RWPE1 (cell line): ENCODE measurements at regions not wholly inside any gene's neighbourhood (a gene's known extent, or its start where the extent isn't known, plus 50 kb on each side); places are given as distances from the start of the nearest gene placed in this dataset.

Experiments used
- CTCF ChIA-PET: fragments of 350-600 bp; sonication (Branson Sonifier 250); formaldehyde crosslinking; extraction: SDS; loops from one replicate; lab custom pipeline; 2021; lab: Yijun Ruan, JAX
- POLR2A ChIA-PET: fragments of 400-600 bp; formaldehyde crosslinking; extraction: SDS; loops from one replicate; lab custom pipeline; 2020; ENCODE audit warnings: antibody characterized with exemption; ENCODE audit not compliant: low non-redundant PET; lab: Yijun Ruan, JAX
- DNase-seq: peaks from one replicate; pipeline ENCODE4 v3.0.0; 2012; ENCODE audit warnings: low spot score
- H3K27ac ChIP-seq: fragments of 450-650 bp; 2 replicates; pipeline ENCODE4 v1.5.1; 2017
- CTCF ChIP-seq: fragments of 450-650 bp; conservative IDR thresholded peaks from 2 replicates; pipeline ENCODE4 v1.5.1; 2017; ENCODE audit warnings: low read depth, mild to moderate bottlenecking

GRCh38 chr1:36737038-36737555 lies 254.4 kb upstream of the CSF3R start:
- TF ChIP-seq CTCF: no peak
- CTCF ChIA-PET: no interaction called here
- POLR2A ChIA-PET: no interaction called here
- DNase-seq: no peak
- no peak overlapping the region for H3K27ac ChIP-seq

GRCh38 chr1:36735939-36736730 lies 253.4 kb upstream of the CSF3R start:
- DNase-seq: no peak
- CTCF ChIA-PET: interaction anchor here (0.6 to 0.9 kb wide), 2 partner anchors 152 to 219 kb away, joined by 3 to 5 read pairs; no protein-coding TSS in a partner anchor
- no peak overlapping the region for H3K27ac ChIP-seq
- TF ChIP-seq CTCF: no peak
- POLR2A ChIA-PET: no interaction called here

- no peak for TF ChIP-seq CTCF
These were observed 252.7 kb upstream of the CSF3R start for GRCh38 chr1:36735436-36735835.

GRCh38 chr1:36734356-36734755 lies 251.6 kb upstream of the CSF3R start:
- H3K27ac ChIP-seq: no peak overlapping the region
- ChIA-PET POLR2A (no interaction called here), CTCF (no interaction called here)
- TF ChIP-seq CTCF: no peak
- DNase-seq: no peak

More at GRCh38 chr1:36735436-36735835, 252.7 kb upstream of the CSF3R start:
- POLR2A ChIA-PET: no interaction called here
- DNase-seq: no peak
- no peak overlapping the region for H3K27ac ChIP-seq
- CTCF ChIA-PET: no interaction called here

- ChIA-PET CTCF (interaction anchor here (0.7 kb wide), 1 partner anchor 48 kb away, joined by 3 read pairs; no protein-coding TSS in a partner anchor), POLR2A (no interaction called here)
- no peak for DNase-seq
- H3K27ac ChIP-seq: no peak overlapping the region
- TF ChIP-seq CTCF: no peak
These were observed 251.0 kb upstream of the CSF3R start for GRCh38 chr1:36733748-36734147.

GRCh38 chr1:36732015-36732356 lies 249.3 kb upstream of the CSF3R start:
- CTCF ChIA-PET: no interaction called here

More at GRCh38 chr1:36732015-36732356, 249.3 kb upstream of the CSF3R start:
- POLR2A ChIA-PET: no interaction called here
- H3K27ac ChIP-seq: no peak overlapping the region
- no peak for TF ChIP-seq CTCF
- no peak for DNase-seq
